Neuronal stem cell (in vitro differentiated cells): ENCODE measurements at regions not wholly inside any gene's neighbourhood (a gene's known extent, or its start where the extent isn't known, plus 50 kb on each side); places are given as distances from the start of the nearest gene placed in this dataset.

Experiments
- DNase-seq: peaks from one replicate; pipeline ENCODE4 v3.0.0-alpha.2; 2013; ENCODE audit warnings: low spot score
- H2AFZ ChIP-seq: one replicate; pipeline ENCODE4 v1.6.1; 2013; ENCODE audit warnings: mild to moderate bottlenecking, low read length, inconsistent platforms
- H2AK5ac ChIP-seq: 2 replicates; pipeline ENCODE4 v1.6.1; 2013; ENCODE audit warnings: low read depth, mild to moderate bottlenecking, inconsistent platforms, low read length, moderate library complexity, mixed read lengths
- H2BK120ac ChIP-seq: 2 replicates; pipeline ENCODE4 v1.6.1; 2013; ENCODE audit warnings: low read depth, mild to moderate bottlenecking, inconsistent platforms, low read length, moderate library complexity, mixed read lengths
- H2BK12ac ChIP-seq: one replicate; pipeline ENCODE4 v1.6.1; 2013; ENCODE audit warnings: low read length, inconsistent platforms
- H2BK15ac ChIP-seq: 2 replicates; pipeline ENCODE4 v1.6.1; 2013; ENCODE audit warnings: mild to moderate bottlenecking, low read length, inconsistent platforms, mixed read lengths
- H2BK5ac ChIP-seq: one replicate; pipeline ENCODE4 v1.6.1; 2013; ENCODE audit warnings: inconsistent platforms, mild to moderate bottlenecking, low read length, moderate library complexity
- H3K14ac ChIP-seq: one replicate; pipeline ENCODE4 v1.6.1; 2013; ENCODE audit warnings: low read length, inconsistent platforms
- H3K18ac ChIP-seq: 2 replicates; pipeline ENCODE4 v1.6.1; 2013; ENCODE audit warnings: low read length, inconsistent platforms
- H3K23ac ChIP-seq: 2 replicates; pipeline ENCODE4 v1.6.1; 2013; ENCODE audit warnings: low read depth, mild to moderate bottlenecking, mixed read lengths, low read length, inconsistent platforms; ENCODE audit not compliant: poor library complexity
- H3K27ac ChIP-seq: replicated peaks from 3 replicates; pipeline ENCODE4 v1.5.1; 2013; ENCODE audit warnings: low read length, inconsistent platforms
- H3K27me3 ChIP-seq, 3 experiments: 2 replicates each; pipeline ENCODE4 v1.6.1; 2013; ENCODE audit warnings: low read length in 3 of 3, mild to moderate bottlenecking in 2 of 3, inconsistent platforms in 1 of 3, low read depth in 1 of 3, mixed read lengths in 1 of 3, moderate library complexity in 1 of 3; ENCODE audit not compliant: control insufficient read depth in 3 of 3, insufficient read depth in 3 of 3
- H3K36me3 ChIP-seq, 2 donors: replicated peaks in 1 of 2; 2 replicates each; pipeline ENCODE4 v1.6.1; 2013; ENCODE audit warnings: low read length in 2 of 2; ENCODE audit not compliant: control insufficient read depth in 2 of 2, insufficient read depth in 2 of 2
- H3K4ac ChIP-seq: 2 replicates; pipeline ENCODE4 v1.6.1; 2013; ENCODE audit warnings: inconsistent platforms, mild to moderate bottlenecking, low read length, moderate library complexity
- H3K4me1 ChIP-seq, 2 donors: 1 replicate in 1 of 2; 2 replicates in 1 of 2; pipeline ENCODE4 v1.6.1; 2013; ENCODE audit warnings: low read length in 2 of 2, low read depth in 1 of 2; ENCODE audit not compliant: control insufficient read depth in 2 of 2, insufficient read depth in 1 of 2
- H3K4me2 ChIP-seq: one replicate; pipeline ENCODE4 v1.6.1; 2013; ENCODE audit warnings: mild to moderate bottlenecking, low read length, inconsistent platforms; ENCODE audit not compliant: insufficient read depth, poor library complexity, severe bottlenecking
- H3K4me3 ChIP-seq, 2 donors: 2 replicates each; pipeline ENCODE4 v1.5.1; 2013; ENCODE audit warnings: low read length in 2 of 2, mild to moderate bottlenecking in 2 of 2, inconsistent platforms in 1 of 2, moderate library complexity in 1 of 2
- H3K79me1 ChIP-seq: one replicate; pipeline ENCODE4 v1.6.1; 2013; ENCODE audit warnings: low read depth, mild to moderate bottlenecking, inconsistent platforms, low read length, moderate library complexity
- H3K9ac ChIP-seq: one replicate; pipeline ENCODE4 v1.6.1; 2013; ENCODE audit warnings: mild to moderate bottlenecking, low read depth, low read length, inconsistent platforms; ENCODE audit not compliant: poor library complexity
- H3K9me3 ChIP-seq, 2 donors: replicated peaks in 1 of 2; 2 replicates each; pipeline versions ENCODE3 to v1.6.1; 2013; ENCODE audit warnings: low read length in 2 of 2, mild to moderate bottlenecking in 2 of 2, inconsistent platforms in 1 of 2, low read depth in 1 of 2, mixed read lengths in 1 of 2, moderate library complexity in 1 of 2; ENCODE audit not compliant: control insufficient read depth in 2 of 2, insufficient read depth in 1 of 2
- H4K8ac ChIP-seq: one replicate; pipeline ENCODE4 v1.6.1; 2013; ENCODE audit warnings: low read depth, mild to moderate bottlenecking, inconsistent platforms, low read length, moderate library complexity
- H4K91ac ChIP-seq: one replicate; pipeline ENCODE4 v1.6.1; 2013; ENCODE audit warnings: low read length, low read depth, mild to moderate bottlenecking, inconsistent platforms; ENCODE audit not compliant: poor library complexity
- WGBS, 2 donors: extraction: QIAGEN DNeasy Blood & Tissue Kit; methylation state at CpG; one replicate each; pipeline ENCODE4 v1.1.7; 2013; ENCODE audit warnings: missing lambda C conversion rate in 2 of 2, mixed read lengths in 1 of 2; ENCODE audit not compliant: insufficient read length in 2 of 2, insufficient replicate concordance in 1 of 2; ENCODE audit errors: extremely low coverage in 2 of 2; 5-methylcytosine and 5-hydroxymethylcytosine counted together

GRCh38 chr7:85452674-85453073, 265.8 kb upstream of the SEMA3D start:
- no peaks in the 10 kb centered on the region for H3K9me3 ChIP-seq
- H3K4me3 ChIP-seq, result no peak overlapping the region
- no peak overlapping the region for H2AFZ ChIP-seq
- no peak overlapping the region for H4K91ac ChIP-seq
- H3K18ac ChIP-seq, result no peak overlapping the region
- H2AK5ac ChIP-seq, result no peak overlapping the region
- H3K4me2 ChIP-seq, result no peak overlapping the region
- DNase-seq, result no peak
- H3K14ac ChIP-seq, result no peak overlapping the region
- H4K8ac ChIP-seq, result no peak overlapping the region
- H2BK120ac ChIP-seq, result no peak overlapping the region
- no peak overlapping the region for H3K4ac ChIP-seq
- no peak overlapping the region for H3K9ac ChIP-seq
- H3K27me3 ChIP-seq, result no peaks in the 10 kb centered on the region
- no peak overlapping the region for H2BK15ac ChIP-seq
- no peaks in the 10 kb centered on the region for H3K4me1 ChIP-seq
- no peaks in the 10 kb centered on the region for H3K36me3 ChIP-seq
- no peak overlapping the region for H3K23ac ChIP-seq
- no peak overlapping the region for H2BK5ac ChIP-seq
- H2BK12ac ChIP-seq, result no peak overlapping the region
- H3K79me1 ChIP-seq, result no peaks in the 10 kb centered on the region
- H3K27ac ChIP-seq, result no peak overlapping the region

- Histone ChIP-seq H3K4ac (no peak overlapping the region), H3K14ac (no peak overlapping the region), H2BK120ac (no peak overlapping the region), H3K18ac (no peak overlapping the region), H4K8ac (no peak overlapping the region), H3K23ac (no peak overlapping the region), H2BK5ac (no peak overlapping the region), H3K4me2 (no peak overlapping the region), H3K27ac (no peak overlapping the region), H3K9me3 (no peaks in the 10 kb centered on the region), H2BK12ac (no peak overlapping the region), H3K79me1 (no peaks in the 10 kb centered on the region), H4K91ac (no peak overlapping the region), H3K4me1 (no peaks in the 10 kb centered on the region), H2BK15ac (no peak overlapping the region), H3K4me3 (no peak overlapping the region), H3K36me3 (no peaks in the 10 kb centered on the region), H2AK5ac (no peak overlapping the region), H3K27me3 (no peaks in the 10 kb centered on the region), H2AFZ (no peak overlapping the region), H3K9ac (no peak overlapping the region)
- WGBS, 2 donors, result no CpG with 5 or more reads among the region's 3 CpGs
- no peak for DNase-seq
These were observed 262.6 kb upstream of the SEMA3D start for GRCh38 chr7:85449478-85449877.

- H3K9ac ChIP-seq, result no peak overlapping the region
- H2AFZ ChIP-seq, result no peak overlapping the region
- H4K91ac ChIP-seq, result no peak overlapping the region
- no peak overlapping the region for H3K4me3 ChIP-seq
- H2BK5ac ChIP-seq, result no peak overlapping the region
- H3K4me1 ChIP-seq, result no peaks in the 10 kb centered on the region
- WGBS, 2 donors, result no CpG with 5 or more reads among the region's 1 CpG
- no peaks in the 10 kb centered on the region for H3K27me3 ChIP-seq
- H3K4ac ChIP-seq, result no peak overlapping the region
- no peak overlapping the region for H2BK12ac ChIP-seq
- no peak overlapping the region for H2BK15ac ChIP-seq
- no peak overlapping the region for H3K23ac ChIP-seq
- H3K14ac ChIP-seq, result no peak overlapping the region
- H3K27ac ChIP-seq, result no peak overlapping the region
- H2BK120ac ChIP-seq, result no peak overlapping the region
- no peak overlapping the region for H2AK5ac ChIP-seq
- H3K36me3 ChIP-seq, result no peaks in the 10 kb centered on the region
- no peak overlapping the region for H3K4me2 ChIP-seq
- H3K79me1 ChIP-seq, result no peaks in the 10 kb centered on the region
- no peak overlapping the region for H4K8ac ChIP-seq
- no peak overlapping the region for H3K18ac ChIP-seq
- DNase-seq, result no peak
- H3K9me3 ChIP-seq, result no peaks in the 10 kb centered on the region
These were observed 260.1 kb upstream of the SEMA3D start for GRCh38 chr7:85447004-85447403.

- Histone ChIP-seq H3K9ac (no peak overlapping the region), H3K27me3 (no peaks in the 10 kb centered on the region), H3K4me3 (no peak overlapping the region), H3K9me3 (peaks cover 0 to 14% of the 10 kb centered on the region in 2 donors), H4K8ac (no peak overlapping the region), H2AFZ (no peak overlapping the region), H3K4ac (no peak overlapping the region), H3K4me1 (peaks cover 0 to 7% of the 10 kb centered on the region in 2 donors), H2BK15ac (no peak overlapping the region), H3K27ac (no peak overlapping the region), H2BK120ac (no peak overlapping the region), H3K36me3 (no peaks in the 10 kb centered on the region), H3K4me2 (no peak overlapping the region), H2AK5ac (no peak overlapping the region), H3K79me1 (no peaks in the 10 kb centered on the region), H3K18ac (no peak overlapping the region), H3K23ac (no peak overlapping the region), H4K91ac (no peak overlapping the region), H3K14ac (no peak overlapping the region), H2BK5ac (no peak overlapping the region), H2BK12ac (no peak overlapping the region)
- no CpG with 5 or more reads among the region's 2 CpGs for WGBS, 2 donors
- no peak for DNase-seq
These were observed 239.7 kb upstream of the SEMA3D start for GRCh38 chr7:85426487-85426960.
